HCT116 (cell line): ENCODE measurements at regions not wholly inside any gene's neighbourhood (a gene's known extent, or its start where the extent isn't known, plus 50 kb on each side); places are given as distances from the start of the nearest gene placed in this dataset.

Source experiments
- ATAC-seq: fragments of 200-7000 bp; cut with Tn5 transposase; 2 replicates; pipeline ENCODE4 v1.9.1; 2020; ENCODE audit warnings: mild to moderate bottlenecking, moderate library complexity
- BruUV-seq: library from RNA; stranded (reverse); fragments of 400-500 nt; replicated peaks from 2 replicates; lab custom pipeline; 2021; lab: Mats Ljungman, UMichigan
- CTCF ChIA-PET: fragments of 300-600 bp; sonication (Branson Sonifier 250); formaldehyde crosslinking; loops from one replicate; lab custom pipeline; 2021; ENCODE audit warnings: antibody characterized with exemption; lab: Charles Lee
- POLR2A ChIA-PET: fragments of 300-600, 350-600 bp; sonication (Branson Sonifier 250); formaldehyde crosslinking; loops from one replicate; lab custom pipeline; 2021; ENCODE audit warnings: antibody characterized with exemption; lab: Charles Lee
- RAD21 ChIA-PET, 2 experiments: fragments of 300-600 bp; sonication (Branson Sonifier 250); formaldehyde crosslinking; loops; one replicate each; lab custom pipeline; 2023; ENCODE audit warnings: low total read pairs in 2 of 2; ENCODE audit not compliant: uncharacterized antibody in 2 of 2, unreplicated experiment in 2 of 2, low non-redundant PET in 1 of 2; lab: Charles Lee
- DNase-seq: peaks from one replicate; pipeline ENCODE4 v3.0.0-alpha.2; 2010; ENCODE audit warnings: low read depth, low spot score
- H2AFZ ChIP-seq: fragments of 200-600 bp; shearing (Covaris generic), sonication (generic); 2 replicates; pipeline ENCODE4 v1.6.1; 2017; ENCODE audit warnings: low read depth, mixed run types, mixed read lengths, antibody characterized with exemption, low read length; ENCODE audit not compliant: poor library complexity, severe bottlenecking
- H3K27ac ChIP-seq: 2 replicates; pipeline ENCODE4 v1.5.1; 2012; ENCODE audit warnings: low read depth, low read length
- H3K27me3 ChIP-seq: fragments of 200-600 bp; sonication (generic); 2 replicates; pipeline ENCODE4 v1.6.1; 2016; ENCODE audit warnings: mixed run types, low read length, mixed read lengths; ENCODE audit not compliant: insufficient read depth
- H3K36me3 ChIP-seq, 2 experiments: fragments of 200-500 bp in 1 of 2; fragments of 200-600 bp in 1 of 2; sonication (Bioruptor generic) in 1 of 2; sonication (generic) in 1 of 2; 2 replicates each; pipeline versions ENCODE4 v1.5.1 to v1.6.1; 2014 to 2016; ENCODE audit warnings: low read length in 2 of 2, inconsistent platforms in 1 of 2, mixed read lengths in 1 of 2, mixed run types in 1 of 2; ENCODE audit not compliant: insufficient read depth in 2 of 2, control insufficient read depth in 1 of 2
- H3K4me1 ChIP-seq, 2 experiments: fragments of 200-600 bp in 1 of 2; sonication (generic) in 1 of 2; 2 replicates each; pipeline versions ENCODE4 v1.5.1 to v1.6.1; 2012 to 2017; ENCODE audit warnings: low read length in 2 of 2, inconsistent platforms in 1 of 2, mild to moderate bottlenecking in 1 of 2, mixed read lengths in 1 of 2, mixed run types in 1 of 2, moderate library complexity in 1 of 2; ENCODE audit not compliant: insufficient read depth in 2 of 2, control insufficient read depth in 1 of 2
- H3K4me2 ChIP-seq: fragments of 200-600 bp; sonication (generic); 2 replicates; pipeline ENCODE4 v1.6.1; 2017; ENCODE audit warnings: mixed run types, low read length, mixed read lengths
- H3K4me3 ChIP-seq, 2 experiments: fragments of 200-600 bp in 1 of 2; sonication (generic) in 1 of 2; replicated peaks in 1 of 2; 2 replicates each; pipeline ENCODE4 v1.5.1; 2011 to 2016; ENCODE audit warnings: low read length in 2 of 2, control low read depth in 1 of 2, low read depth in 1 of 2, mild to moderate bottlenecking in 1 of 2, mixed read lengths in 1 of 2, mixed run types in 1 of 2
- H3K79me2 ChIP-seq: fragments of 200-600 bp; sonication (generic); 2 replicates; pipeline ENCODE4 v1.6.1; 2017; ENCODE audit warnings: mild to moderate bottlenecking, mixed run types, low read length, moderate library complexity, mixed read lengths; ENCODE audit not compliant: insufficient read depth
- H3K9ac ChIP-seq: fragments of 200-600 bp; sonication (generic); 2 replicates; pipeline ENCODE4 v1.6.1; 2016; ENCODE audit warnings: low read length, mixed read lengths
- H3K9me2 ChIP-seq: fragments of 200-600 bp; sonication (generic), shearing (Covaris generic); 2 replicates; pipeline ENCODE4 v1.6.1; 2017; ENCODE audit warnings: mixed run types, mild to moderate bottlenecking, moderate library complexity; ENCODE audit not compliant: insufficient read depth
- H3K9me3 ChIP-seq, 2 experiments: fragments of 200-500 bp in 1 of 2; fragments of 200-600 bp in 1 of 2; sonication (Bioruptor generic) in 1 of 2; sonication (generic) in 1 of 2; 2 replicates each; pipeline ENCODE4 v1.6.1; 2014 to 2017; ENCODE audit warnings: low read length in 2 of 2, mixed read lengths in 2 of 2, inconsistent platforms in 1 of 2, low read depth in 1 of 2, mild to moderate bottlenecking in 1 of 2, mixed run types in 1 of 2, moderate library complexity in 1 of 2; ENCODE audit not compliant: control insufficient read depth in 1 of 2, insufficient read depth in 1 of 2
- H4K20me1 ChIP-seq: fragments of 200-600 bp; sonication (generic), shearing (Covaris generic); 2 replicates; pipeline ENCODE4 v1.6.1; 2017; ENCODE audit warnings: mixed run types, mild to moderate bottlenecking, moderate library complexity; ENCODE audit not compliant: insufficient read depth
- ATF3 ChIP-seq: IDR thresholded peaks from 2 replicates; pipeline ENCODE4 v1.6.1; 2012
- CBX3 ChIP-seq: IDR thresholded peaks from 2 replicates; pipeline ENCODE4 v1.6.1; 2012; ENCODE audit warnings: low read depth
- CEBPB ChIP-seq: IDR thresholded peaks from 2 replicates; pipeline ENCODE4 v1.6.1; 2012; ENCODE audit warnings: low read depth
- CTCF ChIP-seq, 3 experiments: fragments of 200-600 bp in 1 of 3; sonication (generic) in 1 of 3; IDR thresholded peaks in 2 of 3; conservative IDR thresholded peaks in 1 of 3; 2 replicates each; pipeline ENCODE4 v1.5.1; 2012 to 2017; ENCODE audit warnings: low read depth in 2 of 3, low read length in 2 of 3, antibody characterized with exemption in 1 of 3, borderline replicate concordance in 1 of 3, control low read depth in 1 of 3, mild to moderate bottlenecking in 1 of 3, mixed read lengths in 1 of 3, mixed run types in 1 of 3, moderate library complexity in 1 of 3; ENCODE audit not compliant: insufficient read depth in 1 of 3
- EZH2 ChIP-seq: fragments of 200-600 bp; sonication (generic); IDR thresholded peaks from 2 replicates; pipeline ENCODE4 v1.6.1; 2017; ENCODE audit warnings: antibody characterized with exemption, mixed run types
- FOSL1 ChIP-seq: IDR thresholded peaks from 2 replicates; pipeline ENCODE4 v1.6.1; 2012; ENCODE audit warnings: low read depth
- JUND ChIP-seq: IDR thresholded peaks from 2 replicates; pipeline ENCODE4 v1.6.1; 2012
- MAX ChIP-seq: IDR thresholded peaks from 2 replicates; pipeline ENCODE4 v1.6.1; 2012
- POLR2AphosphoS5 ChIP-seq: IDR thresholded peaks from 2 replicates; pipeline ENCODE4 v1.6.1; 2011; ENCODE audit warnings: mild to moderate bottlenecking, low read depth, low read length, moderate library complexity
- RAD21 ChIP-seq: IDR thresholded peaks from 2 replicates; pipeline ENCODE4 v1.6.1; 2012; ENCODE audit warnings: low read depth, mild to moderate bottlenecking
- REST ChIP-seq: IDR thresholded peaks from 2 replicates; pipeline ENCODE4 v1.6.1; 2012; ENCODE audit warnings: low read depth
- SRF ChIP-seq: IDR thresholded peaks from 2 replicates; pipeline ENCODE4 v1.6.1; 2012; ENCODE audit warnings: low read depth
- YY1 ChIP-seq: IDR thresholded peaks from 2 replicates; pipeline ENCODE4 v1.6.1; 2011; ENCODE audit warnings: low read length, low read depth, moderate library complexity, mild to moderate bottlenecking; ENCODE audit not compliant: insufficient replicate concordance; ENCODE audit errors: extremely low read depth
- ZBTB33 ChIP-seq: IDR thresholded peaks from 2 replicates; pipeline ENCODE4 v1.6.1; 2011; ENCODE audit warnings: mild to moderate bottlenecking, low read length, moderate library complexity; ENCODE audit not compliant: insufficient replicate concordance; ENCODE audit errors: extremely low read depth
- ZFX ChIP-seq: fragments of 450-650 bp; IDR thresholded peaks from 2 replicates; pipeline ENCODE4 v1.6.1; 2017
- ZNF274 ChIP-seq: fragments of 200-500 bp; sonication (Bioruptor generic); IDR thresholded peaks from 2 replicates; pipeline ENCODE4 v1.6.1; 2014; ENCODE audit warnings: mild to moderate bottlenecking, low read depth, low read length, inconsistent platforms
- intact Hi-C: fragments of 100-400 bp; cut with micrococcal nuclease; formaldehyde crosslinking; loops from 2 replicates; pipeline ENCODE4 v1.10.0; 2022

- Histone ChIP-seq H4K20me1 (no peaks in the 10 kb centered on the region), H3K36me3 (no peaks in the 10 kb centered on the region), H3K4me1 (no peaks in the 10 kb centered on the region), H3K4me2 (no peak overlapping the region), H3K9me3 (no peaks in the 10 kb centered on the region), H3K9me2 (no peaks in the 10 kb centered on the region), H2AFZ (no peak overlapping the region), H3K27me3 (no peaks in the 10 kb centered on the region), H3K79me2 (no peaks in the 10 kb centered on the region), H3K9ac (no peak overlapping the region), H3K27ac (no peak overlapping the region), H3K4me3 (no peak overlapping the region)
- intact Hi-C loops: no loop called here
- RAD21 ChIA-PET: no interaction called here
- TF ChIP-seq ZNF274: no peak
- no peak for TF ChIP-seq ZBTB33
- no peak for TF ChIP-seq POLR2AphosphoS5
- no peak for TF ChIP-seq JUND
- no peak for TF ChIP-seq CTCF (IDR thresholded peaks at IDR 0.05 in 2 of 3, conservative IDR thresholded peaks at IDR 0.05 in 1 of 3; ENCODE audit: borderline replicate concordance in 1 of 3, insufficient read depth in 1 of 3, low read depth in 2 of 3, low read length in 2 of 3)
- no peak for TF ChIP-seq SRF
- TF ChIP-seq ZFX: no peak
- no peak for TF ChIP-seq EZH2
- no peak for TF ChIP-seq CBX3
- TF ChIP-seq ATF3: no peak
- no peak for TF ChIP-seq CEBPB
- no peak for TF ChIP-seq YY1
- no peak for TF ChIP-seq REST
- TF ChIP-seq MAX: no peak
- no peak for TF ChIP-seq RAD21
- no peak for TF ChIP-seq FOSL1
- CTCF ChIA-PET: no interaction called here
- ATAC-seq (no peak), DNase-seq (no peak)
- POLR2A ChIA-PET: no interaction called here
- no TSS peak for BruUV-seq
These were observed 1159.6 kb upstream of the CHAC2 start for GRCh38 chr2:52608030-52608429.
